CD14-positive monocyte (primary cell): ENCODE measurements at regions not wholly inside any gene's neighbourhood (a gene's known extent, or its start where the extent isn't known, plus 50 kb on each side); places are given as distances from the start of the nearest gene placed in this dataset.

ENCODE experiments used
- DNase-seq, 3 donors: peaks; one replicate each; pipeline ENCODE4 v3.0.0-alpha.2; 2011 to 2022
- H2AFZ ChIP-seq: 2 replicates; pipeline ENCODE4 v1.6.0; 2012; ENCODE audit warnings: mild to moderate bottlenecking, low read depth, low read length, inconsistent platforms; ENCODE audit not compliant: insufficient read depth, poor library complexity, severe bottlenecking
- H3K27ac ChIP-seq, 2 donors: 1 replicate in 1 of 2; 2 replicates in 1 of 2; pipeline ENCODE4 v1.5.1; 2012 to 2013; ENCODE audit warnings: low read length in 2 of 2, control low read depth in 1 of 2, inconsistent platforms in 1 of 2, low read depth in 1 of 2, mild to moderate bottlenecking in 1 of 2
- H3K27me3 ChIP-seq, 2 donors: one replicate each; pipeline versions ENCODE4 v1.6.0 to v1.6.1; 2011 to 2013; ENCODE audit warnings: low read length in 2 of 2; ENCODE audit not compliant: control insufficient read depth in 2 of 2, insufficient read depth in 2 of 2
- H3K36me3 ChIP-seq, 2 donors: replicated peaks in 1 of 2; 1 replicate in 1 of 2; 2 replicates in 1 of 2; pipeline versions ENCODE4 v1.5.1 to v1.6.1; 2012 to 2013; ENCODE audit warnings: low read length in 2 of 2, control low read depth in 1 of 2, inconsistent platforms in 1 of 2, mild to moderate bottlenecking in 1 of 2; ENCODE audit not compliant: insufficient read depth in 2 of 2, control insufficient read depth in 1 of 2
- H3K4me1 ChIP-seq, 2 donors: 1 replicate in 1 of 2; 2 replicates in 1 of 2; pipeline versions ENCODE4 v1.5.1 to v1.6.1; 2012 to 2013; ENCODE audit warnings: low read length in 2 of 2, control low read depth in 1 of 2, inconsistent platforms in 1 of 2, mild to moderate bottlenecking in 1 of 2, moderate library complexity in 1 of 2; ENCODE audit not compliant: insufficient read depth in 2 of 2, control insufficient read depth in 1 of 2
- H3K4me2 ChIP-seq: replicated peaks from 2 replicates; pipeline ENCODE3; 2012; ENCODE audit warnings: low read length, moderate library complexity, mild to moderate bottlenecking; ENCODE audit not compliant: poor library complexity, severe bottlenecking; ENCODE audit errors: extremely low read depth
- H3K4me3 ChIP-seq, 3 experiments: fragments of 200-600 bp in 1 of 3; sonication (generic) in 1 of 3; replicated peaks in 1 of 3; 1 replicate in 2 of 3; 2 replicates in 1 of 3; pipeline ENCODE4 v1.5.1; 2011 to 2013; ENCODE audit warnings: low read length in 3 of 3, mild to moderate bottlenecking in 3 of 3, control low read depth in 2 of 3, low read depth in 2 of 3, inconsistent platforms in 1 of 3, moderate library complexity in 1 of 3
- H3K79me2 ChIP-seq: 2 replicates; pipeline ENCODE4 v1.6.0; 2012; ENCODE audit warnings: mild to moderate bottlenecking, control low read depth, inconsistent platforms, low read length, moderate library complexity; ENCODE audit not compliant: insufficient read depth
- H3K9ac ChIP-seq: 2 replicates; pipeline ENCODE4 v1.6.0; 2017; ENCODE audit warnings: low read length, mild to moderate bottlenecking; ENCODE audit not compliant: insufficient read depth, poor library complexity, severe bottlenecking
- H3K9me3 ChIP-seq, 2 donors: replicated peaks in 1 of 2; 1 replicate in 1 of 2; 2 replicates in 1 of 2; pipeline versions ENCODE4 v1.5.1 to v1.6.1; 2012 to 2013; ENCODE audit warnings: low read length in 2 of 2, control low read depth in 1 of 2; ENCODE audit not compliant: control insufficient read depth in 1 of 2, insufficient read depth in 1 of 2
- H4K20me1 ChIP-seq: 2 replicates; pipeline ENCODE4 v1.6.0; 2012; ENCODE audit warnings: mild to moderate bottlenecking, low read length, control low read depth, moderate library complexity; ENCODE audit not compliant: insufficient read depth
- H3K27ac Mint-ChIP-seq, 7 donors: one replicate each; pipeline ENCODE4 v1.8.0; 2020; ENCODE audit warnings: mild to moderate bottlenecking in 7 of 7, mixed read lengths in 7 of 7, moderate library complexity in 6 of 7, inconsistent platforms in 2 of 7
- H3K27me3 Mint-ChIP-seq, 3 donors: one replicate each; pipeline ENCODE4 v1.8.0; 2021 to 2022; ENCODE audit warnings: low read depth in 3 of 3, mild to moderate bottlenecking in 3 of 3, mixed read lengths in 3 of 3, moderate library complexity in 3 of 3, inconsistent platforms in 1 of 3
- H3K36me3 Mint-ChIP-seq, 2 donors: one replicate each; pipeline ENCODE4 v1.8.0; 2020; ENCODE audit warnings: mixed read lengths in 2 of 2, inconsistent platforms in 1 of 2, mild to moderate bottlenecking in 1 of 2
- H3K4me1 Mint-ChIP-seq: one replicate; pipeline ENCODE4 v1.8.0; 2020; ENCODE audit warnings: mild to moderate bottlenecking, mixed read lengths
- H3K4me3 Mint-ChIP-seq, 2 donors: one replicate each; pipeline ENCODE4 v1.8.0; 2020; ENCODE audit warnings: mild to moderate bottlenecking in 2 of 2, mixed read lengths in 2 of 2, moderate library complexity in 1 of 2
- H3K9me3 Mint-ChIP-seq, 7 donors: one replicate each; pipeline ENCODE4 v1.8.0; 2020 to 2022; ENCODE audit warnings: mixed read lengths in 7 of 7, mild to moderate bottlenecking in 6 of 7, moderate library complexity in 6 of 7, inconsistent platforms in 2 of 7
- CTCF ChIP-seq: fragments of 200-600 bp; IDR thresholded peaks from one replicate; pipeline ENCODE4 v1.8.0; 2022; ENCODE audit warnings: antibody characterized with exemption, mild to moderate bottlenecking
- WGBS: methylation state at CpG from one replicate; pipeline ENCODE4 v1.1.5; 2013; ENCODE audit warnings: missing lambda C conversion rate; ENCODE audit not compliant: insufficient coverage; 5-methylcytosine and 5-hydroxymethylcytosine counted together
- intact Hi-C, 2 donors: fragments of 100-400 bp; cut with micrococcal nuclease; formaldehyde crosslinking; loops; one replicate each; pipeline versions ENCODE4 v1.15.0 to v1.15.1; 2023

GRCh38 chrY:14411334-14411733 lies 113.0 kb upstream of the NLGN4Y start:
- peaks cover 0 to 3% of the 10 kb centered on the region in 2 donors for H3K9me3 ChIP-seq
- H4K20me1 ChIP-seq, result no peaks in the 10 kb centered on the region
- DNase-seq, result no peak
- no peak for TF ChIP-seq CTCF
- no peak overlapping the region for H3K4me2 ChIP-seq
- H3K4me1 ChIP-seq, result no peaks in the 10 kb centered on the region
- no peak overlapping the region for H3K4me3 Mint-ChIP-seq
- no peaks in the 10 kb centered on the region for H3K27me3 ChIP-seq
- no peak overlapping the region for H3K27ac ChIP-seq
- H3K27ac Mint-ChIP-seq, result no peak overlapping the region
- H3K4me3 ChIP-seq, result no peak overlapping the region
- H2AFZ ChIP-seq, result no peak overlapping the region
- peaks cover 0 to 3% (median 0%) of the 10 kb centered on the region in 7 donors for H3K9me3 Mint-ChIP-seq
- no peaks in the 10 kb centered on the region for H3K79me2 ChIP-seq
- no peaks in the 10 kb centered on the region for H3K4me1 Mint-ChIP-seq
- H3K9ac ChIP-seq, result no peak overlapping the region
- intact Hi-C loops, result no loop called here
- H3K36me3 Mint-ChIP-seq, result no peaks in the 10 kb centered on the region
- H3K27me3 Mint-ChIP-seq, result no peaks in the 10 kb centered on the region
- H3K36me3 ChIP-seq, result no peaks in the 10 kb centered on the region

GRCh38 chrY:14436546-14436945 lies 87.8 kb upstream of the NLGN4Y start:
- Histone ChIP-seq H3K4me2 (no peak overlapping the region), H3K36me3 (no peaks in the 10 kb centered on the region), H2AFZ (no peak overlapping the region), H4K20me1 (no peaks in the 10 kb centered on the region), H3K27me3 (no peaks in the 10 kb centered on the region), H3K27ac (no peak overlapping the region), H3K4me1 (no peaks in the 10 kb centered on the region), H3K79me2 (no peaks in the 10 kb centered on the region), H3K4me3 (no peak overlapping the region), H3K9me3 (no peaks in the 10 kb centered on the region), H3K9ac (no peak overlapping the region)
- no peak for TF ChIP-seq CTCF
- DNase-seq, result no peak
- Mint-ChIP-seq H3K27me3 (no peaks in the 10 kb centered on the region), H3K9me3 (peaks cover 0 to 5% (median 0%) of the 10 kb centered on the region in 7 donors), H3K4me1 (no peaks in the 10 kb centered on the region), H3K27ac (no peak overlapping the region), H3K36me3 (no peaks in the 10 kb centered on the region), H3K4me3 (no peak overlapping the region)
- intact Hi-C loops, result no loop called here
- no CpG with 5 or more reads among the region's 1 CpG for WGBS
